Stimulated activated CD8-positive, alpha-beta memory T cell treated with anti-CD3 and anti-CD28 coated beads, Interleukin-7, amount 100 ng/mL, for 48 hours (primary cell): ENCODE measurements at regions not wholly inside any gene's neighbourhood (a gene's known extent, or its start where the extent isn't known, plus 50 kb on each side); places are given as distances from the start of the nearest gene placed in this dataset.
"Not testable (repeated sequence)": the region's sequence is repeated elsewhere in the genome, so short reads cannot be mapped to it uniquely, and the experiment has no call there.

Source experiments
- DNase-seq, 2 donors: peaks; one replicate each; pipeline ENCODE4 v3.0.0-alpha.2; 2020; ENCODE audit warnings: low read depth in 1 of 2; ENCODE audit errors: extremely low read depth in 1 of 2

GRCh38 chr2:175432021-175432420 lies 250.5 kb upstream of the ATP5MC3 start:
- no peak for DNase-seq

- no peak for DNase-seq
Measured at GRCh38 chr2:175431101-175431946, 249.8 kb upstream of the ATP5MC3 start.

- DNase-seq: no peak
Measured at GRCh38 chr2:175430236-175430635, 248.7 kb upstream of the ATP5MC3 start.

- no peak for DNase-seq
Measured at GRCh38 chr2:175418224-175418835, 236.8 kb upstream of the ATP5MC3 start.

GRCh38 chr2:175414882-175415487 lies 233.5 kb upstream of the ATP5MC3 start:
- DNase-seq: no peak

- DNase-seq: no peak
Measured at GRCh38 chr2:175414191-175414881, 232.8 kb upstream of the ATP5MC3 start.

GRCh38 chr2:175410941-175411340 lies 229.4 kb upstream of the ATP5MC3 start:
- not testable (repeated sequence) for DNase-seq

GRCh38 chr2:175404839-175405238 lies 223.3 kb upstream of the ATP5MC3 start:
- DNase-seq: no peak

GRCh38 chr2:175403599-175404221 lies 222.2 kb upstream of the ATP5MC3 start:
- DNase-seq: no peak

- DNase-seq: no peak
Measured at GRCh38 chr2:175402571-175402970, 221.1 kb upstream of the ATP5MC3 start.

- no peak for DNase-seq
Measured at GRCh38 chr2:175401956-175402469, 220.5 kb upstream of the ATP5MC3 start.

GRCh38 chr2:175400975-175401374 lies 219.5 kb upstream of the ATP5MC3 start:
- DNase-seq: no peak

GRCh38 chr2:175399326-175399725 lies 217.8 kb upstream of the ATP5MC3 start:
- DNase-seq: no peak

GRCh38 chr2:175398848-175399247 lies 217.3 kb upstream of the ATP5MC3 start:
- no peak for DNase-seq

- no peak for DNase-seq
Measured at GRCh38 chr2:175396696-175397095, 215.2 kb upstream of the ATP5MC3 start.

GRCh38 chr2:175393851-175394250 lies 212.3 kb upstream of the ATP5MC3 start:
- DNase-seq: no peak

- DNase-seq: no peak
Measured at GRCh38 chr2:175383286-175383685, 201.8 kb upstream of the ATP5MC3 start.

GRCh38 chr2:175373729-175374128 lies 192.2 kb upstream of the ATP5MC3 start:
- DNase-seq: no peak

GRCh38 chr2:175372704-175373701 lies 191.5 kb upstream of the ATP5MC3 start:
- DNase-seq: no peak
